Activated CD8-positive, alpha-beta memory T cell treated with anti-CD3 and anti-CD28 coated beads, Interleukin-2, amount 50 U/mL, for 1 hour (primary cell): ENCODE measurements at regions not wholly inside any gene's neighbourhood (a gene's known extent, or its start where the extent isn't known, plus 50 kb on each side); places are given as distances from the start of the nearest gene placed in this dataset.

Experiments used
- DNase-seq: peaks from one replicate; pipeline ENCODE4 v3.0.0-alpha.2; 2020; ENCODE audit errors: extremely low read depth

GRCh38 chr17:33404070-33404819, 111.2 kb upstream of the ASIC2 start:
- no peak for DNase-seq

- no peak for DNase-seq
Measured at GRCh38 chr17:33416131-33416530, 123.0 kb upstream of the ASIC2 start.

GRCh38 chr17:33421933-33422332, 128.8 kb upstream of the ASIC2 start:
- DNase-seq: no peak

- DNase-seq: no peak
Measured at GRCh38 chr17:33433581-33433980, 140.5 kb upstream of the ASIC2 start.

- no peak for DNase-seq
Measured at GRCh38 chr17:33434841-33435240, 141.7 kb upstream of the ASIC2 start.

GRCh38 chr17:33435721-33436301, 142.7 kb upstream of the ASIC2 start:
- no peak for DNase-seq

- DNase-seq: no peak
Measured at GRCh38 chr17:33436321-33436720, 143.2 kb upstream of the ASIC2 start.

GRCh38 chr17:33438139-33438538, 145.0 kb upstream of the ASIC2 start:
- no peak for DNase-seq

- DNase-seq: no peak
Measured at GRCh38 chr17:33438578-33438977, 145.5 kb upstream of the ASIC2 start.

GRCh38 chr17:33442320-33442719, 149.2 kb upstream of the ASIC2 start:
- DNase-seq: no peak

- no peak for DNase-seq
Measured at GRCh38 chr17:33444731-33445130, 151.6 kb upstream of the ASIC2 start.

- no peak for DNase-seq
Measured at GRCh38 chr17:33447090-33447489, 154.0 kb upstream of the ASIC2 start.

GRCh38 chr17:33451221-33451620, 158.1 kb upstream of the ASIC2 start:
- no peak for DNase-seq

- no peak for DNase-seq
Measured at GRCh38 chr17:33457477-33457876, 164.4 kb upstream of the ASIC2 start.

GRCh38 chr17:33459078-33459940, 166.2 kb upstream of the ASIC2 start:
- no peak for DNase-seq

- no peak for DNase-seq
Measured at GRCh38 chr17:33460781-33461450, 167.8 kb upstream of the ASIC2 start.

GRCh38 chr17:33463887-33464286, 170.8 kb upstream of the ASIC2 start:
- DNase-seq: no peak

GRCh38 chr17:33464669-33465280, 171.7 kb upstream of the ASIC2 start:
- DNase-seq: no peak

GRCh38 chr17:33469421-33469820, 176.3 kb upstream of the ASIC2 start:
- DNase-seq: no peak

- no peak for DNase-seq
Measured at GRCh38 chr17:33469911-33470310, 176.8 kb upstream of the ASIC2 start.

- DNase-seq: no peak
Measured at GRCh38 chr17:33473061-33473460, 180.0 kb upstream of the ASIC2 start.

- no peak for DNase-seq
Measured at GRCh38 chr17:33474789-33475188, 181.7 kb upstream of the ASIC2 start.
